ENCODE measurements at regions not wholly inside any gene's neighbourhood (a gene's known extent, or its start where the extent isn't known, plus 50 kb on each side); places are given as distances from the start of the nearest gene placed in this dataset.

GRCh38 chr10:105643660-105644059 is 1002.6 kb downstream of the SORCS3 start:
- no peak overlapping the region for H3K4me3 ChIP-seq (ENCODE audit: low read depth, low read length)
- TF ChIP-seq CTCF (IDR thresholded peaks at IDR 0.05; ENCODE audit: borderline replicate concordance, insufficient read depth, low read depth, low read length): no peak

- no peak overlapping the region for H3K4me3 ChIP-seq (ENCODE audit: low read depth, low read length)
- no peak for TF ChIP-seq CTCF (IDR thresholded peaks at IDR 0.05; ENCODE audit: borderline replicate concordance, insufficient read depth, low read depth, low read length)
These were observed 993.2 kb downstream of the SORCS3 start for GRCh38 chr10:105634281-105634680.

GRCh38 chr10:105615715-105616365 is 974.8 kb downstream of the SORCS3 start:
- no peak for TF ChIP-seq CTCF (IDR thresholded peaks at IDR 0.05; ENCODE audit: borderline replicate concordance, insufficient read depth, low read depth, low read length)
- no peak overlapping the region for H3K4me3 ChIP-seq (ENCODE audit: low read depth, low read length)

GRCh38 chr10:105611244-105611798 is 970.2 kb downstream of the SORCS3 start:
- no peak for TF ChIP-seq CTCF (IDR thresholded peaks at IDR 0.05; ENCODE audit: borderline replicate concordance, insufficient read depth, low read depth, low read length)
- H3K4me3 ChIP-seq (ENCODE audit: low read depth, low read length): no peak overlapping the region

- no peak overlapping the region for H3K4me3 ChIP-seq (ENCODE audit: low read depth, low read length)
- TF ChIP-seq CTCF (IDR thresholded peaks at IDR 0.05; ENCODE audit: borderline replicate concordance, insufficient read depth, low read depth, low read length): no peak
These were observed 968.4 kb downstream of the SORCS3 start for GRCh38 chr10:105609451-105609850.

GRCh38 chr10:105605918-105606317 is 964.8 kb downstream of the SORCS3 start:
- H3K4me3 ChIP-seq (ENCODE audit: low read depth, low read length): no peak overlapping the region
- no peak for TF ChIP-seq CTCF (IDR thresholded peaks at IDR 0.05; ENCODE audit: borderline replicate concordance, insufficient read depth, low read depth, low read length)

- TF ChIP-seq CTCF (IDR thresholded peaks at IDR 0.05; ENCODE audit: borderline replicate concordance, insufficient read depth, low read depth, low read length): no peak
- no peak overlapping the region for H3K4me3 ChIP-seq (ENCODE audit: low read depth, low read length)
These were observed 964.0 kb downstream of the SORCS3 start for GRCh38 chr10:105605104-105605503.

Measured in GM12875 (cell line).